HepG2 (cell line): ENCODE measurements at regions not wholly inside any gene's neighbourhood (a gene's known extent, or its start where the extent isn't known, plus 50 kb on each side); places are given as distances from the start of the nearest gene placed in this dataset.

Source experiments
- ATAC-seq: fragments of 200-7000 bp; cut with Tn5 transposase; 3 replicates; pipeline ENCODE4 v1.9.1; 2020; ENCODE audit warnings: mild to moderate bottlenecking, moderate library complexity
- BruUV-seq: library from RNA; stranded (reverse); fragments of 400-500 nt; replicated peaks from 2 replicates; lab custom pipeline; 2021; lab: Mats Ljungman, UMichigan
- CTCF ChIA-PET: fragments of 300-600 bp; formaldehyde crosslinking; extraction: SDS; loops from one replicate; lab custom pipeline; 2021; ENCODE audit warnings: low total read pairs, inconsistent platforms, low intra/inter-chr PET ratio; lab: Yijun Ruan, JAX
- POLR2A ChIA-PET: fragments of 350-600 bp; sonication (Branson Sonifier 250); formaldehyde crosslinking; loops from one replicate; lab custom pipeline; 2020; ENCODE audit warnings: antibody characterized with exemption, inconsistent platforms; lab: Yijun Ruan, JAX
- DNase-seq: peaks from one replicate; pipeline ENCODE4 v3.0.0-alpha.2; 2015; ENCODE audit warnings: low spot score
- FAIRE-seq: peaks from 3 replicates; lab custom pipeline; 2011; peaks lifted over from hg19 to GRCh38; lab: Jason Lieb, UNC
- H2AFZ ChIP-seq: one replicate; pipeline ENCODE4 v1.6.1; 2011; ENCODE audit warnings: low read length, inconsistent platforms
- H3K27ac ChIP-seq: fragments of 300-600 bp; 3 replicates; pipeline ENCODE4 v1.8.0; 2011; ENCODE audit warnings: mixed run types, mild to moderate bottlenecking, mixed read lengths, low read length, inconsistent platforms; ENCODE audit not compliant: insufficient read depth; ENCODE audit errors: extremely low read length
- H3K27me3 ChIP-seq, 2 experiments: fragments of 200-600 bp in 1 of 2; 2 replicates in 1 of 2; 3 replicates in 1 of 2; pipeline versions ENCODE4 v1.6.0 to v1.8.0; 2011; ENCODE audit warnings: low read length in 2 of 2, mild to moderate bottlenecking in 2 of 2, moderate library complexity in 2 of 2, inconsistent platforms in 1 of 2; ENCODE audit not compliant: insufficient read depth in 2 of 2, control insufficient read depth in 1 of 2
- H3K36me3 ChIP-seq, 2 experiments: fragments of 200-600 bp in 1 of 2; replicated peaks in 1 of 2; 2 replicates in 1 of 2; 3 replicates in 1 of 2; pipeline versions ENCODE4 v1.5.1 to v1.8.0; 2011; ENCODE audit warnings: low read length in 2 of 2, inconsistent platforms in 1 of 2; ENCODE audit not compliant: insufficient read depth in 2 of 2, control insufficient read depth in 1 of 2
- H3K4me1 ChIP-seq: 2 replicates; pipeline ENCODE4 v1.5.1; 2012; ENCODE audit warnings: low read length, inconsistent platforms; ENCODE audit not compliant: insufficient read depth
- H3K4me2 ChIP-seq: 2 replicates; pipeline ENCODE4 v1.6.0; 2011; ENCODE audit warnings: low read depth, low read length, inconsistent platforms
- H3K4me3 ChIP-seq, 3 experiments: fragments of 200-600 bp in 1 of 3; sonication (generic), shearing (Covaris generic) in 1 of 3; replicated peaks in 1 of 3; 2 replicates each; pipeline ENCODE4 v1.5.1; 2011 to 2016; ENCODE audit warnings: low read length in 3 of 3, inconsistent platforms in 2 of 3, low read depth in 2 of 3, mild to moderate bottlenecking in 2 of 3, control low read depth in 1 of 3, mixed read lengths in 1 of 3; ENCODE audit not compliant: insufficient read depth in 1 of 3
- H3K79me2 ChIP-seq: one replicate; pipeline ENCODE4 v1.6.1; 2011; ENCODE audit warnings: low read length, inconsistent platforms; ENCODE audit not compliant: insufficient read depth
- H3K9ac ChIP-seq: 2 replicates; pipeline ENCODE4 v1.6.0; 2011; ENCODE audit warnings: mild to moderate bottlenecking, low read depth, low read length, inconsistent platforms; ENCODE audit not compliant: insufficient read depth
- H3K9me3 ChIP-seq: 2 replicates; pipeline ENCODE4 v1.5.1; 2012; ENCODE audit warnings: mild to moderate bottlenecking, low read length
- H4K20me1 ChIP-seq: 2 replicates; pipeline ENCODE4 v1.6.0; 2011; ENCODE audit warnings: inconsistent platforms, mild to moderate bottlenecking, low read length, moderate library complexity; ENCODE audit not compliant: insufficient read depth
- FUBP1 ChIP-seq: sonication (generic); formaldehyde crosslinking; IDR thresholded peaks from 2 replicates; pipeline ENCODE4 v1.5.1; 2020; ENCODE audit warnings: missing genetic modification reagents, mild to moderate bottlenecking, borderline replicate concordance
- ZNF207 ChIP-seq: fragments of 450-650 bp; IDR thresholded peaks from 2 replicates; pipeline ENCODE4 v1.6.1; 2016; ENCODE audit warnings: antibody characterized with exemption, borderline replicate concordance
- ZNF766 ChIP-seq: sonication (generic); formaldehyde crosslinking; IDR thresholded peaks from 2 replicates; pipeline ENCODE4 v1.5.0; 2020; ENCODE audit warnings: missing genetic modification reagents, borderline replicate concordance
- ZXDC ChIP-seq: sonication (generic); formaldehyde crosslinking; IDR thresholded peaks from 2 replicates; pipeline ENCODE4 v1.5.0; 2020; ENCODE audit warnings: mild to moderate bottlenecking, missing genetic modification reagents
- WGBS: methylation state at CpG from one replicate; pipeline ENCODE4 v1.1.6; 2017; ENCODE audit warnings: low lambda C conversion rate; 5-methylcytosine and 5-hydroxymethylcytosine counted together
- in situ Hi-C: cut with HindIII; loops from 2 replicates; pipeline ENCODE4 v1.10.0; 2017; ENCODE audit warnings: low pct_unique_long_range_greater_than_20kb; ENCODE audit not compliant: extremely low pct_ligation_motif_present
- intact Hi-C: fragments of 100-400 bp; cut with micrococcal nuclease; formaldehyde crosslinking; loops from one replicate; pipeline ENCODE4 v1.10.0; 2022; ENCODE audit not compliant: unreplicated experiment
- TF ChIP-seq, protein P1 (sequence below): sonication (generic); formaldehyde crosslinking; IDR thresholded peaks from 2 replicates; pipeline ENCODE4 v1.5.0; 2020; ENCODE audit warnings: missing genetic modification reagents, mild to moderate bottlenecking, borderline replicate concordance
- TF ChIP-seq, protein P2 (sequence below): sonication (generic); formaldehyde crosslinking; IDR thresholded peaks from 2 replicates; pipeline ENCODE4 v1.8.0; 2022; ENCODE audit warnings: mild to moderate bottlenecking, missing genetic modification reagents

DNA sequence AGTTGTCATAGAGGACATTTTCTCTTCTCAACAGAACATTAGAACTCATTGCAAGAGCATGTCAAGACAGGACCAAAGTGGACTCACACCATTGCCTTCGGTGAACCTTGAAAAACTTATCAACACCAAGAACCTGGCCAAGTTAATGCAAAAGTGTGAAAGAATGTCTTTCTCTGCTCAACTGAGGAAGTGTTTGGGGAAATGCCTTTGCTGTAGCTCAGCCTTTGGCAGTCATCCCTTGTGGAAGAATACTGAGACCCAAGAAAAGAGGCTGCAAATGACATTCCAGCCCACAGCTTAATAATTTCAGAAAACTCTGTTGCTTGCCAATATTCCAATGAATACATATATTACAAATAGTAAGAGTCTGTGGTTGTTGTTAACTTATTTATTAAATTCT lies 728.8 kb upstream of the PIK3C3 start:
- in situ Hi-C loops (no loop called here), intact Hi-C loops (no loop called here)
- TF ChIP-seq, protein P1, sequence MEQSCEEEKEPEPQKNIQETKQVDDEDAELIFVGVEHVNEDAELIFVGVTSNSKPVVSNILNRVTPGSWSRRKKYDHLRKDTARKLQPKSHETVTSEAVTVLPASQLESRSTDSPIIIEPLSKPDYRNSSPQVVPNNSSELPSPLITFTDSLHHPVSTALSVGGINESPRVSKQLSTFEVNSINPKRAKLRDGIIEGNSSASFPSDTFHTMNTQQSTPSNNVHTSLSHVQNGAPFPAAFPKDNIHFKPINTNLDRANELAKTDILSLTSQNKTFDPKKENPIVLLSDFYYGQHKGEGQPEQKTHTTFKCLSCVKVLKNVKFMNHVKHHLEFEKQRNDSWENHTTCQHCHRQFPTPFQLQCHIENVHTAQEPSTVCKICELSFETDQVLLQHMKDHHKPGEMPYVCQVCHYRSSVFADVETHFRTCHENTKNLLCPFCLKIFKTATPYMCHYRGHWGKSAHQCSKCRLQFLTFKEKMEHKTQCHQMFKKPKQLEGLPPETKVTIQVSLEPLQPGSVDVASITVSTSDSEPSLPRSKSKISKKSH, result no peak
- TF ChIP-seq ZNF766 (CRISPR knock-in tag) (no peak), ZNF207 (no peak), FUBP1 (CRISPR knock-in tag) (no peak), ZXDC (CRISPR knock-in tag) (no peak)
- TF ChIP-seq, protein P2, sequence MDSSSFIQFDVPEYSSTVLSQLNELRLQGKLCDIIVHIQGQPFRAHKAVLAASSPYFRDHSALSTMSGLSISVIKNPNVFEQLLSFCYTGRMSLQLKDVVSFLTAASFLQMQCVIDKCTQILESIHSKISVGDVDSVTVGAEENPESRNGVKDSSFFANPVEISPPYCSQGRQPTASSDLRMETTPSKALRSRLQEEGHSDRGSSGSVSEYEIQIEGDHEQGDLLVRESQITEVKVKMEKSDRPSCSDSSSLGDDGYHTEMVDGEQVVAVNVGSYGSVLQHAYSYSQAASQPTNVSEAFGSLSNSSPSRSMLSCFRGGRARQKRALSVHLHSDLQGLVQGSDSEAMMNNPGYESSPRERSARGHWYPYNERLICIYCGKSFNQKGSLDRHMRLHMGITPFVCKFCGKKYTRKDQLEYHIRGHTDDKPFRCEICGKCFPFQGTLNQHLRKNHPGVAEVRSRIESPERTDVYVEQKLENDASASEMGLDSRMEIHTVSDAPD, result no peak
- BruUV-seq, result no TSS peak
- no peak overlapping the region for H3K4me2 ChIP-seq
- H3K4me3 ChIP-seq, result no peak overlapping the region
- no peaks in the 10 kb centered on the region for H3K4me1 ChIP-seq
- ChIA-PET POLR2A (no interaction called here), CTCF (no interaction called here)
- FAIRE-seq (no peak), ATAC-seq (no peak), DNase-seq (no peak)
- no peaks in the 10 kb centered on the region for H3K36me3 ChIP-seq
- H3K27ac ChIP-seq, result no peak overlapping the region
- H3K9me3 ChIP-seq, result peaks cover 8% of the 10 kb centered on the region; the same call in 1 of the 2 replicates
- no peak overlapping the region for H3K9ac ChIP-seq
- 11% methylated on average over 1 of the region's 1 CpG for WGBS
- H3K79me2 ChIP-seq, result no peaks in the 10 kb centered on the region
- H2AFZ ChIP-seq, result no peak overlapping the region
- no peaks in the 10 kb centered on the region for H3K27me3 ChIP-seq
- H4K20me1 ChIP-seq, result no peaks in the 10 kb centered on the region
